Breast epithelium (tissue), 4 donors: ENCODE measurements at regions not wholly inside any gene's neighbourhood (a gene's known extent, or its start where the extent isn't known, plus 50 kb on each side); places are given as distances from the start of the nearest gene placed in this dataset.
"Not testable (repeated sequence)": the region's sequence is repeated elsewhere in the genome, so short reads cannot be mapped to it uniquely, and the experiment has no call there.

Experiments used
- DNase-seq, 2 donors: peaks; one replicate each; pipeline ENCODE4 v3.0.0-alpha.2; 2019; ENCODE audit warnings: low spot score in 2 of 2
- H3K27ac ChIP-seq, 2 donors: fragments of 200-600 bp; sonication (generic) in 1 of 2; one replicate each; pipeline ENCODE4 v1.5.1; 2016 to 2019; ENCODE audit warnings: mild to moderate bottlenecking in 1 of 2
- H3K27me3 ChIP-seq, 2 donors: fragments of 200-600 bp; sonication (generic) in 1 of 2; one replicate each; pipeline versions ENCODE4 v1.5.1 to v1.6.0; 2017 to 2019; ENCODE audit warnings: control low read depth in 1 of 2, mild to moderate bottlenecking in 1 of 2
- H3K36me3 ChIP-seq: fragments of 200-600 bp; one replicate; pipeline ENCODE4 v1.5.1; 2019
- H3K4me1 ChIP-seq, 2 donors: fragments of 200-600 bp; sonication (generic); one replicate each; pipeline ENCODE4 v1.5.1; 2016 to 2019; ENCODE audit warnings: control low read depth in 1 of 2
- H3K4me3 ChIP-seq, 3 donors: fragments of 200-600 bp; sonication (generic); 1 replicate in 2 of 3; 2 replicates in 1 of 3; pipeline ENCODE4 v1.5.1; 2016 to 2019; ENCODE audit warnings: mild to moderate bottlenecking in 3 of 3, moderate library complexity in 2 of 3
- H3K9me3 ChIP-seq, 2 donors: fragments of 200-600 bp; sonication (generic) in 1 of 2; one replicate each; pipeline ENCODE4 v1.5.1; 2016 to 2019; ENCODE audit warnings: control low read depth in 1 of 2
- POLR2A ChIP-seq: fragments of 450-650 bp; IDR thresholded peaks from one replicate; pipeline ENCODE4 v1.6.1; 2016; ENCODE audit warnings: antibody characterized with exemption, mild to moderate bottlenecking, moderate library complexity
- POLR2AphosphoS5 ChIP-seq, 3 donors: sonication (generic); formaldehyde crosslinking; IDR thresholded peaks; one replicate each; pipeline ENCODE4 v1.6.1; 2017; ENCODE audit warnings: antibody characterized with exemption in 3 of 3
- intact Hi-C: fragments of 100-400 bp; cut with DNase I; formaldehyde crosslinking; loops from one replicate; pipeline ENCODE4 v1.15.1; 2023; ENCODE audit warnings: low total_unique reads
- TF ChIP-seq, protein P1 (sequence below), 3 donors: fragments of 450-650 bp; IDR thresholded peaks; one replicate each; pipeline ENCODE4 v1.5.1; 2016 to 2017; ENCODE audit warnings: antibody characterized with exemption in 3 of 3, mild to moderate bottlenecking in 3 of 3, moderate library complexity in 3 of 3

DNA sequence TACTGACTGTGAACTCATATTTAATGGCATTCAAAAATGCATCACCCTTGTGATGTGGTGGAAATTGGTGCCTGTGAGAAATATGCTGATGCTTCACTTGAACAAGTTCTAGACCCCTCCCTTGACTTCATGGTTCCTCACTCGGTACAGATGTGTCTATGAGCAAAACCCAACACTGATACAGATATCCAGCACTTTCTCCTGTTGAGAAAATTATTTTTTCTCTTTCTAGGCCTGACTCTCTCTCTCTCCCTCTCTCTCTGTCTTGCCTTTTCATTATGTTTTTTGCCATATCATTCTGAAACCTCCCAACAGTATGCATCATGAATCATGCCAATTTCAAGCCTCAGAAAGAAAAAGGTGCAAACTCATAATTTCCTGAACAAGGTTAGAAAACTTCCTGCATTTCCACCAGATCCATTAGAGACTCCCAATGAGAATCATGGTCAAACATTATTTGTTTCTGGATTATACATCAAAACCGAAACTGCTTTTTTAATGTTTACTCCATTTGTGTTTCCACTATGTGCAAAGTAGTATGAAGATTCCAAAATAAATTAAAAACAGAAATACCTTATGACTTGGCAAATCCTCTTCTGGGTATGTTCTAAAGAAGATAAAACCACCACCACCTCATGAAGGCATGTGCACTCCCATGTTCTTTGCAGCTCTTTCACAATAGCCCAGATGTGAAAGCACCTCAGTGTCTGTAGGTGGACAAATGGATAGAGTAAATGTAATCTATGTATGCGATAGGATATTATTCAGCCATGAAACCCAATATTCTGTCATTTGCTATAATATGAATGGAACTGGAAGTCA lies 543.6 kb downstream of the TMEM121 start:
- no peak for DNase-seq
- no peaks in the 10 kb centered on the region for H3K36me3 ChIP-seq
- H3K4me3 ChIP-seq: no peak overlapping the region
- intact Hi-C loops: no loop called here
- no peaks in the 10 kb centered on the region for H3K27me3 ChIP-seq
- TF ChIP-seq POLR2A: no peak
- TF ChIP-seq POLR2AphosphoS5 (IDR thresholded peaks at IDR 0.05): no peak
- H3K27ac ChIP-seq: no peak overlapping the region
- H3K4me1 ChIP-seq: no peaks in the 10 kb centered on the region
- H3K9me3 ChIP-seq: no peaks in the 10 kb centered on the region

- intact Hi-C loops: no loop called here
- H3K9me3 ChIP-seq: no peaks in the 10 kb centered on the region
- H3K27ac ChIP-seq: no peak overlapping the region
- H3K4me3 ChIP-seq: no peak overlapping the region
- TF ChIP-seq POLR2AphosphoS5 (IDR thresholded peaks at IDR 0.05): no peak
- TF ChIP-seq, protein P1, sequence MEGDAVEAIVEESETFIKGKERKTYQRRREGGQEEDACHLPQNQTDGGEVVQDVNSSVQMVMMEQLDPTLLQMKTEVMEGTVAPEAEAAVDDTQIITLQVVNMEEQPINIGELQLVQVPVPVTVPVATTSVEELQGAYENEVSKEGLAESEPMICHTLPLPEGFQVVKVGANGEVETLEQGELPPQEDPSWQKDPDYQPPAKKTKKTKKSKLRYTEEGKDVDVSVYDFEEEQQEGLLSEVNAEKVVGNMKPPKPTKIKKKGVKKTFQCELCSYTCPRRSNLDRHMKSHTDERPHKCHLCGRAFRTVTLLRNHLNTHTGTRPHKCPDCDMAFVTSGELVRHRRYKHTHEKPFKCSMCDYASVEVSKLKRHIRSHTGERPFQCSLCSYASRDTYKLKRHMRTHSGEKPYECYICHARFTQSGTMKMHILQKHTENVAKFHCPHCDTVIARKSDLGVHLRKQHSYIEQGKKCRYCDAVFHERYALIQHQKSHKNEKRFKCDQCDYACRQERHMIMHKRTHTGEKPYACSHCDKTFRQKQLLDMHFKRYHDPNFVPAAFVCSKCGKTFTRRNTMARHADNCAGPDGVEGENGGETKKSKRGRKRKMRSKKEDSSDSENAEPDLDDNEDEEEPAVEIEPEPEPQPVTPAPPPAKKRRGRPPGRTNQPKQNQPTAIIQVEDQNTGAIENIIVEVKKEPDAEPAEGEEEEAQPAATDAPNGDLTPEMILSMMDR (IDR thresholded peaks at IDR 0.05): no peak
- no peak for TF ChIP-seq POLR2A
- H3K27me3 ChIP-seq: no peaks in the 10 kb centered on the region
- no peaks in the 10 kb centered on the region for H3K4me1 ChIP-seq
- no peak for DNase-seq
- H3K36me3 ChIP-seq: no peaks in the 10 kb centered on the region
These were observed 554.5 kb downstream of the TMEM121 start for GRCh38 chr14:106080922-106081321.

- intact Hi-C loops, H3K27me3 ChIP-seq: not testable (repeated sequence)
These were observed 555.3 kb downstream of the TMEM121 start for GRCh38 chr14:106081721-106082120.

DNA sequence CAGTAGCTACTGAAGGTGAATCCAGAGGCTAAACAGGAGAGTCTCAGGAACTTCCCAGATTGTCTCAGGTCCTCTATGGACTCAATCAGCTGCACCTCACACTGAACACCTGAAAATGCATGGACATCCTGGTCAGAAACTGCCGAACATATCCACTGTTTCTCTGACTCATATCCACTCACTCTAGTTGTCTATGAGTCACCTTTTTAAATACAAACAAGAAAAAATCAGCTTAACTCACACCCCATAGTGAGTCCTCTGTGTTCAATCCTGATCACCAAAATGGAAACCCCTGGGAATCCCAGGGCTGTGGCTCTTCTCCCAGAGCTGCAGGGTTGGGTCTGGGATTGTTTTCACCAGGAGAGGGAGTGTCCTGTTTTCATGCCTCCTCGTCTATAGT lies 556.7 kb downstream of the TMEM121 start:
- H3K27me3 ChIP-seq: no peaks in the 10 kb centered on the region
- H3K4me1 ChIP-seq: no peaks in the 10 kb centered on the region
- no peak for DNase-seq
- H3K9me3 ChIP-seq: no peaks in the 10 kb centered on the region
- no peak overlapping the region for H3K4me3 ChIP-seq
- TF ChIP-seq POLR2A (no peak), POLR2AphosphoS5 (IDR thresholded peaks at IDR 0.05) (no peak)
- TF ChIP-seq, protein P1 (IDR thresholded peaks at IDR 0.05): no peak
- intact Hi-C loops: no loop called here
- H3K27ac ChIP-seq: no peak overlapping the region
- no peaks in the 10 kb centered on the region for H3K36me3 ChIP-seq

More at GRCh38 chr14:106081721-106082120, 555.3 kb downstream of the TMEM121 start:
- H3K36me3 ChIP-seq, H3K27ac ChIP-seq, DNase-seq, H3K9me3 ChIP-seq, H3K4me1 ChIP-seq, H3K4me3 ChIP-seq: not testable (repeated sequence)

DNA sequence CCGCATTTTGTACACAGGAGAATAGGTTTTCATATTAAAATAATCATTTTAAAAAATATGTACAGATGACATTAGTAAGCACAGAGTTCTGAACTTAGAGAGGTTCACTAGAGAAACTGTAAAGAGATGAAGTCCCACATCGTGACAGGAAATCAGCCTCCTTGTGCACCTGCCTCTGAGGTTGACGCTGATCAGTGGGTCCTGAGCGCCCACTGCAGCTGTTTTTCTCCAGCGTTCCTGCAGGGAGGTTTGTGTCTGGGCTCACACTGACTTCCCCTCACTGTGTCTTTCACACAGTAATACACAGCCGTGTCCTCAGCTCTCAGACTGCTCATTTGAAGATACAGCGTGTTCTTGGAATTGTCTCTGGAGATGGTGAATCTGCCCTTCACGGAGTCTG lies 561.5 kb downstream of the TMEM121 start:
- TF ChIP-seq, protein P1 (IDR thresholded peaks at IDR 0.05): no peak
- TF ChIP-seq POLR2A: no peak
- no peak for TF ChIP-seq POLR2AphosphoS5 (IDR thresholded peaks at IDR 0.05)
- Histone ChIP-seq H3K9me3 (no peaks in the 10 kb centered on the region), H3K27ac (no peak overlapping the region), H3K4me1 (no peaks in the 10 kb centered on the region), H3K36me3 (no peaks in the 10 kb centered on the region), H3K27me3 (no peaks in the 10 kb centered on the region), H3K4me3 (no peak overlapping the region)
- intact Hi-C loops: no loop called here
- DNase-seq: no peak

GRCh38 chr14:106088860-106089259 lies 562.5 kb downstream of the TMEM121 start:
- DNase-seq, intact Hi-C loops, H3K27me3 ChIP-seq, H3K9me3 ChIP-seq, H3K36me3 ChIP-seq, H3K27ac ChIP-seq, H3K4me3 ChIP-seq, H3K4me1 ChIP-seq: not testable (repeated sequence)
